ENCODE measurements at regions not wholly inside any gene's neighbourhood (a gene's known extent, or its start where the extent isn't known, plus 50 kb on each side); places are given as distances from the start of the nearest gene placed in this dataset.

DNA sequence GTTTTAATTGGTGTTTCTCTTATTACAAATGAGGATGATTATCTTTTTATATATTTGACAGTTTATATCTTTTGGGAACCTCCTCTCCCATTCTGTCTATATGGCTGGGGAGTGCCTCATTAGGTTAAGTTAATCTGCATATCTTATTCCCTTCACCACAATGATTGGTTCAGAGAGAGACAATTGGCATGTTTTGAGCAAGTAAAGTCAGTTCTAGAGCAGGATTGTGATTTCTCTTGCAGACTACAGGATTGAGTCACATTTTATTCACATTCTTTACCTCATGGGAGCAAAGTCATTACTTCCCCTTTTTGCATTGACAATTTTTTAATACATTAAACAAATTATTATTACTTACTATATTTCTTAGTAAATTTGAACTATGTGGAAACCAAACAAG is 345.6 kb downstream of the MDFIC start:
- Histone ChIP-seq H3K36me3 (no peaks in the 10 kb centered on the region), H3K27ac (no peak overlapping the region), H3K4me3 (no peak overlapping the region), H3K4me1 (no peaks in the 10 kb centered on the region), H3K27me3 (no peaks in the 10 kb centered on the region), H3K9me3 (no peaks in the 10 kb centered on the region)
- intact Hi-C loops (cut with DNase I; ENCODE audit: low total_unique reads) = no loop called here
- DNase-seq = no peak
- TF ChIP-seq, protein P1, sequence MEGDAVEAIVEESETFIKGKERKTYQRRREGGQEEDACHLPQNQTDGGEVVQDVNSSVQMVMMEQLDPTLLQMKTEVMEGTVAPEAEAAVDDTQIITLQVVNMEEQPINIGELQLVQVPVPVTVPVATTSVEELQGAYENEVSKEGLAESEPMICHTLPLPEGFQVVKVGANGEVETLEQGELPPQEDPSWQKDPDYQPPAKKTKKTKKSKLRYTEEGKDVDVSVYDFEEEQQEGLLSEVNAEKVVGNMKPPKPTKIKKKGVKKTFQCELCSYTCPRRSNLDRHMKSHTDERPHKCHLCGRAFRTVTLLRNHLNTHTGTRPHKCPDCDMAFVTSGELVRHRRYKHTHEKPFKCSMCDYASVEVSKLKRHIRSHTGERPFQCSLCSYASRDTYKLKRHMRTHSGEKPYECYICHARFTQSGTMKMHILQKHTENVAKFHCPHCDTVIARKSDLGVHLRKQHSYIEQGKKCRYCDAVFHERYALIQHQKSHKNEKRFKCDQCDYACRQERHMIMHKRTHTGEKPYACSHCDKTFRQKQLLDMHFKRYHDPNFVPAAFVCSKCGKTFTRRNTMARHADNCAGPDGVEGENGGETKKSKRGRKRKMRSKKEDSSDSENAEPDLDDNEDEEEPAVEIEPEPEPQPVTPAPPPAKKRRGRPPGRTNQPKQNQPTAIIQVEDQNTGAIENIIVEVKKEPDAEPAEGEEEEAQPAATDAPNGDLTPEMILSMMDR (IDR thresholded peaks at IDR 0.05) = no peak
- TF ChIP-seq POLR2A (IDR thresholded peaks at IDR 0.05) = no peak

DNA sequence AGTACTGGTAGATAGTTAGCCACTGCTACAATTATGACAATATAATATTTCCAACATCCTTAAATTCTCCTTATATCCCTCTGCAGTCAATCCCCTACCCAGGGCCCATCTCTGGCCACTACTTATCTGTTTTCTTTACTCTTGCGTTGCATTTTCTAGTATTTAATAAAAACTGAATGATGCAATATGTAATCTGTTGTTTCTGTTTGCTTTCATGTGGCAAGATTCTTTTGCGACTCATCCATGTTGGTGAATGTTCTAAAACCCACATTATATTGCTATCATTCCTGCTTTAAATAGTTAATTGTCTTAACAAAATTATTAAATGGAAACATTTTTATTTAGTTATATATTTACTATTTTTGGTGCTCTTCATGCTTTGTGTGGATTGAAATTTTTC is 338.5 kb downstream of the MDFIC start:
- no peak for TF ChIP-seq POLR2A (IDR thresholded peaks at IDR 0.05)
- TF ChIP-seq, protein P1 (IDR thresholded peaks at IDR 0.05) = no peak
- Histone ChIP-seq H3K9me3 (no peaks in the 10 kb centered on the region), H3K27ac (no peak overlapping the region), H3K4me1 (no peaks in the 10 kb centered on the region), H3K36me3 (no peaks in the 10 kb centered on the region), H3K4me3 (no peak overlapping the region), H3K27me3 (no peaks in the 10 kb centered on the region)
- intact Hi-C loops (cut with DNase I; ENCODE audit: low total_unique reads) = no loop called here
- DNase-seq = no peak

DNA sequence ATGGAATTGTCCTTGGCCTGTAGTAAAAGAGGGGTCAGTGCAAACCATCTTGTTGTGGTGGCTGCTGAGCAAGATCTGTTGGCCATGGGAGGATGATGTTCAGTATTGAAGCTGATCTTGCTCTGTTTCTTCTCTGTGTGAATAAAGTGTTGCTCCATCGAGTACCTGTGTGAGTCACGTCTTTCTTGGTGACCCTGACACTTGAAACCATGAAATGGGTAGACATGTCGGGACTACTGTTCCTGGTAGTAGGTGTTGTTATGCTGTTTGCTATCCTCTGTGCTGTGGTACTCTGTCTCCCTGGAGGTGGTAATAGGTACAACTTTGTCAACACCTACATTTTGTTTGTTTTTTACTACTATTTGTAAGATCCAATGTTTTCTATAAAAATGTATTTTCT is 330.6 kb downstream of the MDFIC start:
- DNase-seq = no peak
- no peaks in the 10 kb centered on the region for H3K4me1 ChIP-seq
- no peaks in the 10 kb centered on the region for H3K36me3 ChIP-seq
- H3K4me3 ChIP-seq = no peak overlapping the region
- H3K9me3 ChIP-seq = no peaks in the 10 kb centered on the region
- intact Hi-C loops (cut with DNase I; ENCODE audit: low total_unique reads) = no loop called here
- H3K27me3 ChIP-seq = no peaks in the 10 kb centered on the region
- TF ChIP-seq POLR2A (IDR thresholded peaks at IDR 0.05) = no peak
- TF ChIP-seq, protein P1 (IDR thresholded peaks at IDR 0.05) = no peak
- no peak overlapping the region for H3K27ac ChIP-seq

DNA sequence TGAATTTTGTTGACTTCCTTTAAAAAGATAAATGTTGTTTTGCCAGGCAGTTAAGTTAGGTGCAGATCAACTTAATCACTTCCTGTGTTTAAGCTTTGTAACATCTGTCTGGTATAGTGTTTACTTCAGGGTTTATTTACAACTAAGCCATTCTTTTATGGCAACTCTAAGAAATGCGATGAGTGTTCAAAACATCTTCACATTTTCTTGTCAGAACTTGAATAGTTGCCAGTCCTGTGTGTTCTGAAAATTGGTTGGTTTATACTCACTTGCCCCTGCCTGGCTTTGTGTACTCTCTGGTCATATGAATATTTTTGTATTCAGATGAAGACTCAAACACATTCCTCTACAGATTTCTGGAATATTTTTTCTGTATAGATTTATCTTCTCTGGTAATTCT is 327.2 kb downstream of the MDFIC start:
- no peaks in the 10 kb centered on the region for H3K27me3 ChIP-seq
- H3K9me3 ChIP-seq = no peaks in the 10 kb centered on the region
- no peak for DNase-seq
- intact Hi-C loops (cut with DNase I; ENCODE audit: low total_unique reads) = no loop called here
- H3K36me3 ChIP-seq = no peaks in the 10 kb centered on the region
- H3K4me1 ChIP-seq = no peaks in the 10 kb centered on the region
- no peak overlapping the region for H3K27ac ChIP-seq
- H3K4me3 ChIP-seq = no peak overlapping the region
- TF ChIP-seq POLR2A (IDR thresholded peaks at IDR 0.05) = no peak
- TF ChIP-seq, protein P1 (IDR thresholded peaks at IDR 0.05) = no peak

DNA sequence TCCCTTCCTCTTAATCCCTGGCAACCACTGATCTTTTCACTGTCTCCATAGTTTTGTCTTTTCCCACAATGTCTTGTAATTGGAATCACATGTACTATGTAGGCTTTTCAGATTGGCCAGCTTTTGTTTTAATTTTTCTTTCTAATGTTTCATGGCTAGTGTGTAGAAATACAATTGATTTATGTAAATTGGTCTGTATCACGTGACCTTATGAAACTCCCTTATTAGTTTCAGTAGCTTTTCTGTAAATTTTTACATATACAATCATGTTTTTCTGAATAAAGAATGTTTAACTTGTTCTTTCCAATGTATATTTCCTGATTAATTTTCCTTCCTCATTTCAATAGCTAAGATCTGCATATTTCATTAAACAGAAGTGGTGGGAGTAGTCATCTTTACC is 319.3 kb downstream of the MDFIC start:
- DNase-seq = no peak
- H3K27ac ChIP-seq = no peak overlapping the region
- intact Hi-C loops (cut with DNase I; ENCODE audit: low total_unique reads) = no loop called here

More for the DNA sequence above, 319.3 kb downstream of the MDFIC start:
- Histone ChIP-seq H3K9me3 (peaks cover 0 to 6% of the 10 kb centered on the region in 2 donors), H3K4me1 (no peaks in the 10 kb centered on the region), H3K27me3 (no peaks in the 10 kb centered on the region), H3K36me3 (peaks cover 0 to 4% of the 10 kb centered on the region in 2 donors), H3K4me3 (no peak overlapping the region)
- TF ChIP-seq, protein P1 (IDR thresholded peaks at IDR 0.05) = no peak
- no peak for TF ChIP-seq POLR2A (IDR thresholded peaks at IDR 0.05)
